ENCODE measurements at regions not wholly inside any gene's neighbourhood (a gene's known extent, or its start where the extent isn't known, plus 50 kb on each side); places are given as distances from the start of the nearest gene placed in this dataset.

DNA sequence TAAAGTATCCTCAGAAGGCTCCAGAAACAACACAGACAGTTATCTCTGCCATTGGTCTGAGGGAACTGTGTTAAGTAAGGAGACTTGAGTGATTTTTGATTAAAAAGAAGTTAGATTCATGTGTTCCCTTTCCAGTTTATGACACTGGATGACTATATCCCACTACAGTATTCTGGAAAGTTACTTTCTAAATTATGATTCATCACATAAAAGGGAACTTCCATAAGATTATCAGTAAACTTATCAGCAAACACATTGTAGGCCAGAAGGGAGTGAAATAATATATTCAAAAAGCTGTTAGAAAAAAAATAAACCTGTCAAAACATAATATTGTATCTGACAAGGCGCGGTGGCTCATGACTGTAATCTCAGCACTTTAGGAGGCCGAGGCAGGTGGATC is 700.0 kb downstream of the SLITRK6 start:
- Histone ChIP-seq H3K27me3 (no peaks in the 10 kb centered on the region), H3K27ac (no peak overlapping the region), H3K9me3 (peaks cover 0 to 19% (median 3%) of the 10 kb centered on the region in 12 donors), H3K36me3 (no peaks in the 10 kb centered on the region), H3K4me3 (no peak overlapping the region), H3K4me1 (no peaks in the 10 kb centered on the region)
- ATAC-seq (no peak), DNase-seq (no peak)
- intact Hi-C loops (cut with DNase I) = no loop called here
- 92 to 96% (median 95%) methylated on average over 3 of the region's 3 CpGs for WGBS, 4 donors
- TF ChIP-seq POLR2A (IDR thresholded peaks at IDR 0.05) = no peak
- TF ChIP-seq, protein P1, sequence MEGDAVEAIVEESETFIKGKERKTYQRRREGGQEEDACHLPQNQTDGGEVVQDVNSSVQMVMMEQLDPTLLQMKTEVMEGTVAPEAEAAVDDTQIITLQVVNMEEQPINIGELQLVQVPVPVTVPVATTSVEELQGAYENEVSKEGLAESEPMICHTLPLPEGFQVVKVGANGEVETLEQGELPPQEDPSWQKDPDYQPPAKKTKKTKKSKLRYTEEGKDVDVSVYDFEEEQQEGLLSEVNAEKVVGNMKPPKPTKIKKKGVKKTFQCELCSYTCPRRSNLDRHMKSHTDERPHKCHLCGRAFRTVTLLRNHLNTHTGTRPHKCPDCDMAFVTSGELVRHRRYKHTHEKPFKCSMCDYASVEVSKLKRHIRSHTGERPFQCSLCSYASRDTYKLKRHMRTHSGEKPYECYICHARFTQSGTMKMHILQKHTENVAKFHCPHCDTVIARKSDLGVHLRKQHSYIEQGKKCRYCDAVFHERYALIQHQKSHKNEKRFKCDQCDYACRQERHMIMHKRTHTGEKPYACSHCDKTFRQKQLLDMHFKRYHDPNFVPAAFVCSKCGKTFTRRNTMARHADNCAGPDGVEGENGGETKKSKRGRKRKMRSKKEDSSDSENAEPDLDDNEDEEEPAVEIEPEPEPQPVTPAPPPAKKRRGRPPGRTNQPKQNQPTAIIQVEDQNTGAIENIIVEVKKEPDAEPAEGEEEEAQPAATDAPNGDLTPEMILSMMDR (IDR thresholded peaks at IDR 0.05) = no peak

DNA sequence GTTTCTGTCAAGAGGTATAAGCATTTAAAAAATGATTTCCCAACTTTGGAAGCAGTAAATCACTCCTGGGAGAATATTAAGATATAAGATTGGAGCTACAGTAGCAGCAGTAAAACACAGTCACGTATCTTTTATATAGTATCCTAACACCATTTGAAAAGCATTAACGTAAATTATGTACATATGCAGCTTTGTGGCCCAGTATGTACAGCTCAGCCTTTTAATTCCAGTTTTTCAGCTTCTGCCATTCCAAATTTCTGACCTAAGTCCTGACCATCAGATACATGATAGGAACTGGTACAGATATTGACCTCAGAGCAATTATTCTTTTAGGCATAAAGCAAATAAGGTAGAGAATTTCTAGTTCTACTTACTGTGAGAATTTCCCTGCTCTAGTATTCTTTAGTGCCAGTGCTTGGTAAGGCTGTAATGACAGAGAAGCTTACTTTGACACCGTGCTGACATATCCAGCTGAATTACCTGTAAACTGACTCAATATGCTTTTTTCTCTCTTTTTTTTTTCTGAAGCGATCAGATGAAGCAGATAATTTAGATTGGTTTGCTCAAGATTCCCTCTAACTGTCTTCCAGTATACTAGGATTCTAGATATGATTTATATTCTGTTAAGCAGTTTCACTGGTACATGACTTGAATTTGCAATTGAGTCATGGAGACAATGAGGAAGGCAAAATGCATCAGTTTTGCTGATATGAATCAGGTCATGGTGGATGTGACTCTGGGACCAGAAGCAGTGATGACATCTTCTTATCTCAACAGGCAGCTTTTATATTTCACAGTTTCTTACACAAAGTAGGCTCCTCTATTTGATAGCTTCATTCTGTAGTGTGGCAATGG is 703.6 kb downstream of the SLITRK6 start:
- H3K4me3 ChIP-seq = no peak overlapping the region
- intact Hi-C loops (cut with DNase I) = no loop called here
- no peaks in the 10 kb centered on the region for H3K36me3 ChIP-seq
- no peaks in the 10 kb centered on the region for H3K4me1 ChIP-seq
- H3K9me3 ChIP-seq = peaks cover 0 to 11% (median 1%) of the 10 kb centered on the region in 12 donors
- no peaks in the 10 kb centered on the region for H3K27me3 ChIP-seq
- ATAC-seq (no peak), DNase-seq (no peak)
- H3K27ac ChIP-seq = no peak overlapping the region
- TF ChIP-seq POLR2A (IDR thresholded peaks at IDR 0.05) = no peak
- TF ChIP-seq, protein P1 (IDR thresholded peaks at IDR 0.05) = no peak
- WGBS, 4 donors = 73 to 84% (median 73%) methylated on average over 4 of the region's 4 CpGs

DNA sequence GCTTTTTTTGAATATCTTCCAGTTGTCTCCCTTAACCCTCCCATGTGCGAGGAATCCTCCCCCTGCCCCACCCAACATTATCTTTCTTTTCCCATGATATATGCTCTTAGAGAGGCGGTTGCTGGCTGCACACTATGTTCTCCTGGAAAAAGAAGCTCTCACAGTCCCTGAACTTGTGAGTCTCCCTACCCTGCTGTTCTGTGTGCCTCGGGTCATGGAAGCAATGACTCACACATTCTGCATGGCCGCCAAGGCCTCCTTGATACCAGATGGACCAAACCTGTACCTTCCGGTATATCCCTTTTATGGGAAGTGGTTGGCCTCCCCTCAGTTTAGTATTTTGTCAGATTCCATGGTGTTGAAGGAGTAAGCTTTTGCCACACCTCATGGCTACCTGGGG is 705.4 kb downstream of the SLITRK6 start:
- Histone ChIP-seq H3K27me3 (no peaks in the 10 kb centered on the region), H3K4me3 (no peak overlapping the region), H3K9me3 (peaks cover 0 to 7% (median 1%) of the 10 kb centered on the region in 12 donors), H3K27ac (no peak overlapping the region), H3K36me3 (no peaks in the 10 kb centered on the region), H3K4me1 (no peaks in the 10 kb centered on the region)
- TF ChIP-seq, protein P1 (IDR thresholded peaks at IDR 0.05) = no peak
- ATAC-seq (peak; percentile 45 to 69 (median 56)), DNase-seq (peak in 1 of 5 donors; percentile 30)
- WGBS, 4 donors = 54 to 67% (median 62%) methylated on average over 5 of the region's 5 CpGs
- intact Hi-C loops (cut with DNase I) = no loop called here

DNA sequence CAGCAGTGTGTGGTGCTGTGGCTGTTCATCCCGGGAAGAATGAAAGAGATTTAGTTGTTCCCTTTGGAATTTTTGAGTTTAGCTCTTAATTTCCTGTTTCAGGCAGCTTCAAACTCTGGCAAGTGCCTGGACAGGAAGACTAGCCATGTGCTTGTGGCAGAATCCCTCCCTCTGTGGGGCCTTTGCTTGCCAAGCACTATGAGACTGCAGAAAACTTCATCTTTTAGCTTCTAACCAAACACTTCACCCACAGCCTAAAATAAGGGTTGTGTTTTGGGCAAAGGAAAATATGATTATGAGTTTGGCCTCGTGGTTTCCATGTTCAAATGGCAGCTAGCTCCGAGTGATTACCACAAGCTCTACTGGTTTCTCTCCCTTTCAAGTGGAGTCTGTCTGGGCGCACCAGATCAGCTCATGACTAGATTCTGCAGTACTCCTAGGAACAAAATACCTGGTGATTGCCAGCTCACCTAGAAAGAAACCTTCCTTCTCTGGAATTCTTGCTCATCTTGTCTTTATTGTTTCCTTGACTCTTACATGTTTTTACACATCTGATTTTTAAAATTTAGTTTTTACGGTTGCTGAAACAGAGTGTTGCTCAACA is 707.5 kb downstream of the SLITRK6 start:
- H3K4me3 ChIP-seq = no peak overlapping the region
- no peaks in the 10 kb centered on the region for H3K36me3 ChIP-seq
- H3K9me3 ChIP-seq = peaks cover 0 to 5% (median 0%) of the 10 kb centered on the region in 12 donors
- no peak for DNase-seq
- H3K27me3 ChIP-seq = no peaks in the 10 kb centered on the region
- ATAC-seq = no peak
- TF ChIP-seq POLR2A (IDR thresholded peaks at IDR 0.05) = no peak
- TF ChIP-seq, protein P1 (IDR thresholded peaks at IDR 0.05) = no peak
- intact Hi-C loops (cut with DNase I) = no loop called here
- WGBS, 4 donors = 56 to 69% (median 63%) methylated on average over 5 of the region's 5 CpGs
- no peaks in the 10 kb centered on the region for H3K4me1 ChIP-seq
- H3K27ac ChIP-seq = no peak overlapping the region
